Activated naive CD8-positive, alpha-beta T cell treated with anti-CD3 and anti-CD28 coated beads, Interleukin-2, amount 50 U/mL, for 24 hours (primary cell): ENCODE measurements at regions not wholly inside any gene's neighbourhood (a gene's known extent, or its start where the extent isn't known, plus 50 kb on each side); places are given as distances from the start of the nearest gene placed in this dataset.
"Not testable (repeated sequence)": the region's sequence is repeated elsewhere in the genome, so short reads cannot be mapped to it uniquely, and the experiment has no call there.

Experiments used
- ATAC-seq: fragments of 150-1000 bp; cut with Tn5 transposase; one replicate; pipeline ENCODE4 v1.10.0; 2021
- DNase-seq: peaks from one replicate; pipeline ENCODE4 v3.0.0; 2021
- H3K27ac Mint-ChIP-seq: one replicate; pipeline ENCODE4 v1.8.0; 2021; ENCODE audit warnings: mild to moderate bottlenecking, mixed read lengths
- H3K27me3 Mint-ChIP-seq: one replicate; pipeline ENCODE4 v1.8.0; 2021; ENCODE audit warnings: mixed read lengths
- H3K36me3 Mint-ChIP-seq: one replicate; pipeline ENCODE4 v1.8.0; 2021; ENCODE audit warnings: low read depth, mixed read lengths
- H3K4me1 Mint-ChIP-seq: one replicate; pipeline ENCODE4 v1.8.0; 2021; ENCODE audit warnings: mixed read lengths
- H3K4me3 Mint-ChIP-seq: one replicate; pipeline ENCODE4 v1.8.0; 2021; ENCODE audit warnings: mild to moderate bottlenecking, moderate library complexity, mixed read lengths
- H3K9me3 Mint-ChIP-seq: one replicate; pipeline ENCODE4 v1.8.0; 2021; ENCODE audit warnings: mixed read lengths

- DNase-seq (no peak), ATAC-seq (no peak)
- Mint-ChIP-seq H3K4me3 (no peak overlapping the region), H3K36me3 (no peaks in the 10 kb centered on the region), H3K4me1 (no peaks in the 10 kb centered on the region), H3K27me3 (no peaks in the 10 kb centered on the region), H3K27ac (no peak overlapping the region), H3K9me3 (no peaks in the 10 kb centered on the region)
These were observed 106.7 kb upstream of the KDM7A start for GRCh38 chr7:140283472-140283871.

GRCh38 chr7:140281960-140282359, 105.2 kb upstream of the KDM7A start:
- no peak overlapping the region for H3K27ac Mint-ChIP-seq
- no peaks in the 10 kb centered on the region for H3K27me3 Mint-ChIP-seq
- H3K4me3 Mint-ChIP-seq, result no peak overlapping the region
- DNase-seq (no peak), ATAC-seq (no peak)
- no peaks in the 10 kb centered on the region for H3K4me1 Mint-ChIP-seq
- no peaks in the 10 kb centered on the region for H3K36me3 Mint-ChIP-seq
- no peaks in the 10 kb centered on the region for H3K9me3 Mint-ChIP-seq

DNA sequence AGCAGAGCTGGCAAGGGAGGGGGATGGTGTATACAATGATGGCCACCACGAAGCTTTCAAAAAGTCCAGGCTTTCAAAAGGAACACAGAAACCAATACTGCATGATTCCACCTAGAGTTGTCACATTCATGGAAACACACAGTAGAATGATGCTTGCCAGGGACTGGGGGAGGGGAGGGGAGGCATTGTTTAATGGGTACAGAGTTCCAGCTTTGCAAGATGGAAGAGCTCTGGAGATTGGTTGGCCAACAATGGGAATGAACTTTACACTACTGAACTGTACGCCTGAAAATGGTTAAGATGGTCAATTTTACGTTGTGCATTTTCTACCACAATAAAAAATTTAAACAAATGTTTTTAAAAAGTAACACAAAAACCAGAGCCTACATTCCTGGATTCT, 104.5 kb upstream of the KDM7A start:
- no peaks in the 10 kb centered on the region for H3K4me1 Mint-ChIP-seq
- no peaks in the 10 kb centered on the region for H3K27me3 Mint-ChIP-seq
- H3K4me3 Mint-ChIP-seq, result no peak overlapping the region
- H3K9me3 Mint-ChIP-seq, result no peaks in the 10 kb centered on the region
- H3K27ac Mint-ChIP-seq, result no peak overlapping the region
- ATAC-seq, result no peak
- DNase-seq, result no peak
- H3K36me3 Mint-ChIP-seq, result no peaks in the 10 kb centered on the region

- no peak for ATAC-seq
- H3K4me3 Mint-ChIP-seq, result no peak overlapping the region
- DNase-seq, result no peak
- peaks cover 8% of the 10 kb centered on the region for H3K4me1 Mint-ChIP-seq
- no peaks in the 10 kb centered on the region for H3K27me3 Mint-ChIP-seq
- H3K27ac Mint-ChIP-seq, result no peak overlapping the region
- H3K9me3 Mint-ChIP-seq, result no peaks in the 10 kb centered on the region
- H3K36me3 Mint-ChIP-seq, result no peaks in the 10 kb centered on the region
These were observed 99.2 kb upstream of the KDM7A start for GRCh38 chr7:140276001-140276400.

- H3K4me3 Mint-ChIP-seq, result no peak overlapping the region
- no peaks in the 10 kb centered on the region for H3K9me3 Mint-ChIP-seq
- no peaks in the 10 kb centered on the region for H3K36me3 Mint-ChIP-seq
- H3K4me1 Mint-ChIP-seq, result peaks cover 8% of the 10 kb centered on the region
- H3K27me3 Mint-ChIP-seq, result no peaks in the 10 kb centered on the region
- no peak for ATAC-seq
- no peak for DNase-seq
- H3K27ac Mint-ChIP-seq, result no peak overlapping the region
These were observed 98.5 kb upstream of the KDM7A start for GRCh38 chr7:140275069-140275965.

DNA sequence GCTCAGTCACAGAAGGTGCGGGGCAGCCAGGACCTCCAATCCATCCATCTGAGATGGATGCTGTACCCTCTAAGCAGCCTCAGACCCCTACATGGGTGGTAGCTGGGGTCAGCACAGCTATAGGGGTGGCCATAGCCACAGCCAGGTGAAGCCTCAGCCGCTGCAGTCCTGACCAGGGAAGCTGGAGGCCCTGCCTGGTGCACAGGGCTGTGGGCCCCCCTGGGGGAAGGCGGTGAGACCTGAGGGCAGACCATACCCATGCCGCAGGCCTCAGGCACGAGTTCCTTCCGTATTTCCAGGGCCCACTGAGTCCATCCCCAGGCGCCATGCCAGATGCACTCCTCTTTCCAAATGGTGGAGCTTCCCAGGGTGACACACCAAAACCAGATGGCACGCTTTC, 96.6 kb upstream of the KDM7A start:
- Mint-ChIP-seq H3K27ac (no peak overlapping the region), H3K4me1 (peaks cover 18% of the 10 kb centered on the region), H3K27me3 (no peaks in the 10 kb centered on the region), H3K9me3 (no peaks in the 10 kb centered on the region), H3K4me3 (no peak overlapping the region), H3K36me3 (no peaks in the 10 kb centered on the region)
- no peak for ATAC-seq
- no peak for DNase-seq

- H3K9me3 Mint-ChIP-seq, H3K27me3 Mint-ChIP-seq, H3K27ac Mint-ChIP-seq, H3K36me3 Mint-ChIP-seq, H3K4me3 Mint-ChIP-seq, DNase-seq, ATAC-seq: not testable (repeated sequence)
- peaks cover 31% of the 10 kb centered on the region for H3K4me1 Mint-ChIP-seq
These were observed 94.8 kb upstream of the KDM7A start for GRCh38 chr7:140271643-140271968.

- Mint-ChIP-seq H3K36me3 (no peaks in the 10 kb centered on the region), H3K4me1 (peaks cover 28% of the 10 kb centered on the region), H3K9me3 (no peaks in the 10 kb centered on the region), H3K27me3 (no peaks in the 10 kb centered on the region), H3K4me3 (no peak overlapping the region), H3K27ac (peak overlapping the region; percentile 46)
- ATAC-seq (no peak), DNase-seq (no peak)
These were observed 92.3 kb upstream of the KDM7A start for GRCh38 chr7:140269004-140269638.

DNA sequence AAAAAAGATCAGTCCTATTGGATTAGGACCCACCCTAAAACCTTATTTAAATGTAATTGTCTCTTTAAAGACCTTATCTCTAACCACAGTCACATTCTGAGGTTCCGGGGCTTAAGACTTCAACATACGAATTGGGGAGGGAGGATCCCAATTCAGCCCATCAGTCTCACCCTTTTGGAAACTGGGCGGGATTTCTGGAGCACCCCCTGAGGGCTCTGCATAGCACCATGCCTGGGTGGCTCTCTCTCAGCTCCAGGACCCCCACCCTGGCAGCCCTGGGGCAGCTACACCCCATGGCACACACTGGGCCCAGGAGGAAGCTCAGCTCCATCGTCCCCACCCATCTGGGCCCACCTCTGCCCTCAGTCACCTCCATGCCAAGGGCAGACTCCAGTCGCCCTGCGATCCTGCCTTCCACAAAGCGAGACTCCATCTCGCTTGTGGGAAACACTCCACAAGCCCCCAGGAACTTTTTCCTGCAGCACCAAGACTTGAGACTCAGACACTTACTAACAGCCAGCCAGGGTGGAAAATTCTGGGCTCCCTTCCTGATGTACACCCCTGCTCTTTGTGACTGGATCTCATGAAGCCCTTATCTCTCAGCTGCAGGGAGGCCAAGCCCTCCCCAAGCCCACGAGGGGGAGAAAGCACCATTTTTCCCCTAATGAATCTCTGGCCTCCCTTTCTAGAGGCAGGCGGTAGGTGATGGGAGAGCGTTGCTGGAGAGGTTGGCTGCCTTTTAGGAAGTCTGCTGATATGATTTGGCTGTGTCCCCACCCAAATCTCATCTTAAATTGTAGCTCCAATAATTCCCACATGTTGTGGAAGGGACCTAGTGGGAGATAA, 90.8 kb upstream of the KDM7A start:
- Mint-ChIP-seq H3K27me3 (no peaks in the 10 kb centered on the region), H3K4me3 (no peak overlapping the region), H3K4me1 (peaks cover 42% of the 10 kb centered on the region), H3K27ac (no peak overlapping the region), H3K9me3 (no peaks in the 10 kb centered on the region), H3K36me3 (no peaks in the 10 kb centered on the region)
- ATAC-seq (no peak), DNase-seq (no peak)

GRCh38 chr7:140263277-140263676, 86.5 kb upstream of the KDM7A start:
- ATAC-seq, result peak; percentile 86
- no peak for DNase-seq
- Mint-ChIP-seq H3K27me3 (no peaks in the 10 kb centered on the region), H3K4me3 (peak overlapping the region; percentile 46), H3K9me3 (no peaks in the 10 kb centered on the region), H3K4me1 (peaks cover 51% of the 10 kb centered on the region), H3K36me3 (no peaks in the 10 kb centered on the region), H3K27ac (peak overlapping the region; percentile 55)

DNA sequence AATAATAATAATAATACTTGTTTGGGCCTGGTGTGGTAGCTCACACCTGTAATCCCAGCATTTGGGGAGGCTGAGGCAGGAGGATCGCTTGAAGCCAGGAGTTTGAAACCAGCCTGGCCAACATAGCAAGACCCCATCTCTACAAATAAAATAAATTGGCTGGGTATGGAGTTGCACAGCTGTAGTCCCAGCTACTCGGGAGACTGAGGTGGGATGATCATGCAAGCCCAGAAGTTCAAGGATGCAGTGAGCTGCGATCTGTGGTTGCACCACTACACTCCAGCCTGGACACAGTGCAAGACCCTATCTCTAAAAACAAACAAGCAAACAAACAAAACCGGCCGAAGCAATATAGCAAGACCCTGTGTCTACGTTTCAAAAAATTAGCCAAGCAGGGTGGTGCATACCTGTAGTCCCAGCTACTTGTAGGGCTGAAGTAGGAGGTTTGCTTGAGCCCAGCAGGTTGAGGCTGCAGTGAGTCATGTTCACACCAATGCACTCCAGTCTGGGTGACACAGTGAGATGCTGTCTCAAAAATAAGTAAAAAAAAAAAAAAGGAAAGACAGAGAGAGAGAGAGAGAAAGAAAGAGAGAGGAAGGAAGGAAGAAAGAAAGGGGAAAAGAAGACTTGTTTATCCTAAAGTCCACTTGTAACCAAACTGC, 85.6 kb upstream of the KDM7A start:
- Mint-ChIP-seq H3K4me1 (peaks cover 44% of the 10 kb centered on the region), H3K4me3 (peak overlapping the region; percentile 3), H3K36me3 (no peaks in the 10 kb centered on the region), H3K27ac (peak overlapping the region; percentile 62), H3K27me3 (no peaks in the 10 kb centered on the region), H3K9me3 (peaks cover 3% of the 10 kb centered on the region)
- ATAC-seq, result peak; percentile 60
- no peak for DNase-seq

DNA sequence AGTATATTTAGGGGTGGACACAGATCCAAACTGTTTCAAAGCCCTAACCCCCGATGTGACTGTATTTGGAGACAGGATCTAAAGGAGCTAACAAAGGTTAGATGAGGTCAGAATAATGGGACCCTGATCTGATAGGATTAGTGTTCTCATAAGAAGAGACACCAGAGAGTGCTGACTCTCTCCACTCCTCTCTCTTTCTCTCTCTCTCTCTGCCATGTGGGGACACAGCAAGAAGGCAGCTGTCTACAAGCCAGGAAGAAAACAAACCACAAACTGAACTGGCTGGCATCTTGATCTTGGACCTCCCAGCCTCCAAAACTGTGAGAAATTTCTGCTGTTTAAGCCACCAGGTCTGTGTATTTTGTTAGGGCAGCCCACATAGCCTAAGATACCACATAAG, 84.7 kb upstream of the KDM7A start:
- H3K27ac Mint-ChIP-seq, result no peak overlapping the region
- DNase-seq, result no peak
- H3K4me1 Mint-ChIP-seq, result peaks cover 38% of the 10 kb centered on the region
- H3K27me3 Mint-ChIP-seq, result no peaks in the 10 kb centered on the region
- no peaks in the 10 kb centered on the region for H3K36me3 Mint-ChIP-seq
- ATAC-seq, result no peak
- peaks cover 7% of the 10 kb centered on the region for H3K9me3 Mint-ChIP-seq
- H3K4me3 Mint-ChIP-seq, result no peak overlapping the region

- no peaks in the 10 kb centered on the region for H3K36me3 Mint-ChIP-seq
- no peaks in the 10 kb centered on the region for H3K27me3 Mint-ChIP-seq
- no peak overlapping the region for H3K4me3 Mint-ChIP-seq
- H3K27ac Mint-ChIP-seq, result no peak overlapping the region
- peaks cover 37% of the 10 kb centered on the region for H3K4me1 Mint-ChIP-seq
- ATAC-seq (no peak), DNase-seq (no peak)
- H3K9me3 Mint-ChIP-seq, result peaks cover 7% of the 10 kb centered on the region
These were observed 84.3 kb upstream of the KDM7A start for GRCh38 chr7:140261105-140261486.

DNA sequence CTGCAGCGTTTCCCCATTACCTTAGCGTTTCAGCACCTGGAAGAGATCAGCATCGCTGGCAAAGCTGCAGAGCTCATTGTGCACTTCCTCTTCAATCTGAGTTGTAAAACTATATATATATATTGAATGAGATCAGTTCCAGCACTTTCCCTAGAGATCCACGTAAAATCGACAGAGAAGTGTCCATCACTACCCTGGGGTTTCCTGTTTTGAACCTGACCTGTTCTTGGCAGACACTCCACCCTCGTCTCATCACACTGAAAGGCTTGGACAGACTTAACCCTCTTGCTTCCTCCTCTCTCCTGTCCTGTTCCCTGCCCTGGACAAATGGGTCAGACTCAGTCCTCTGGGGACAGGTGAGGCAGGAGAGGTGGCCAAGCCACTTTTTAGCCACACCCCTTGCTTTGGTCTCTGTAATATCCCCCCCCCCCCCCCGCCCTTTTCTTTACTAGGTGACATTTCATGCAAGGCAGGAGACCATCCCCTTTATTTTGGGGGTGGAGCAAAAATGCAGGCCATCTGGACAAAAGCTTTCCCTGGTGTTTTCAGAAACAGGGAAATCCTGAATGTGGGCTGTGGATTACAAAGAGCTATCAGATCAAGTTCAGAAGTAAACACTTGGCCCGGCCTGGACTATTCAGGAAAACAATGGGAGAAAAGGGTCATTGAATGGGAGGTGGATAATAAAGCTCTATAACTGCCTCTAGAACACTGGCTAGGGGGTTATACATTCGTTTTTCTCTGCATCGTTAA, 83.7 kb upstream of the KDM7A start:
- no peaks in the 10 kb centered on the region for H3K36me3 Mint-ChIP-seq
- ATAC-seq (no peak), DNase-seq (no peak)
- H3K27ac Mint-ChIP-seq, result no peak overlapping the region
- peaks cover 37% of the 10 kb centered on the region for H3K4me1 Mint-ChIP-seq
- H3K27me3 Mint-ChIP-seq, result no peaks in the 10 kb centered on the region
- no peak overlapping the region for H3K4me3 Mint-ChIP-seq
- peaks cover 7% of the 10 kb centered on the region for H3K9me3 Mint-ChIP-seq
